ENCODE measurements at regions not wholly inside any gene's neighbourhood (a gene's known extent, or its start where the extent isn't known, plus 50 kb on each side); places are given as distances from the start of the nearest gene placed in this dataset.

GRCh38 chr13:60328073-60328472 lies 68.9 kb upstream of the TDRD3 start:
- no peak for TF ChIP-seq HOXA7 (CRISPR knock-in tag; IDR thresholded peaks at IDR 0.05)
- no peak for TF ChIP-seq POLR2AphosphoS2 (conservative IDR thresholded peaks at IDR 0.05; ENCODE audit: low read length)
- no peak for TF ChIP-seq REST (IDR thresholded peaks at IDR 0.05)
- TF ChIP-seq NFE2L2 (conservative IDR thresholded peaks at IDR 0.05; ENCODE audit: low read length) = no peak
- TF ChIP-seq E2F6 (IDR thresholded peaks at IDR 0.05; ENCODE audit: borderline replicate concordance, low read depth) = no peak
- no peak for TF ChIP-seq USF2 (IDR thresholded peaks at IDR 0.05)
- no peak for TF ChIP-seq JUN (IDR thresholded peaks at IDR 0.05)
- no peak for TF ChIP-seq HDAC2 (IDR thresholded peaks at IDR 0.05)
- TF ChIP-seq ZSCAN20 (CRISPR knock-in tag; IDR thresholded peaks at IDR 0.05) = no peak
- no peak for TF ChIP-seq BHLHE40 (IDR thresholded peaks at IDR 0.05; ENCODE audit: low read depth, low read length)
- FAIRE-seq = no peak
- CTCF ChIA-PET = interaction anchor here (1.3 to 2.9 kb wide), 2 partner anchors 11 to 16 kb away, joined by 4 to 9 read pairs; no protein-coding TSS in a partner anchor
- DNase-seq (ENCODE audit: low read depth in 1 of 2, low spot score in 1 of 2) = no peak
- Histone ChIP-seq H3K27ac (no peak overlapping the region), H3K4me1 (no peaks in the 10 kb centered on the region), H3K4me3 (no peak overlapping the region), H3K9me3 (no peaks in the 10 kb centered on the region), H3K4me2 (no peak overlapping the region)
- POLR2A ChIA-PET = no interaction called here
- ATAC-seq = no peak
- 27% methylated on average over 2 of the region's 2 CpGs for whole genome bisulfite sequencing (ENCODE audit: missing lambda C conversion rate)

GRCh38 chr13:60329221-60329923 lies 67.6 kb upstream of the TDRD3 start:
- WGBS (ENCODE audit: missing lambda C conversion rate) = 12% methylated on average over 2 of the region's 2 CpGs
- peak; percentile 59 to 81; a peak in 4 of 6 replicates for ATAC-seq
- Histone ChIP-seq H3K4me2 (no peak overlapping the region), H3K4me3 (no peak overlapping the region), H3K27ac (no peak overlapping the region), H3K9me3 (no peaks in the 10 kb centered on the region), H3K4me1 (no peaks in the 10 kb centered on the region)
- FAIRE-seq = no peak
- DNase-seq (ENCODE audit: low read depth in 1 of 2, low spot score in 1 of 2) = peak in 1 of 2 experiments; percentile 21
- ChIA-PET CTCF (interaction anchor here (0.6 to 1.4 kb wide), 4 partner anchors 8 to 647 kb away, joined by 3 to 10 read pairs (median 3); no protein-coding TSS in a partner anchor), POLR2A (no interaction called here)
- 0 out of 3 replicates have a peak, but pooled peaks have one; percentile 19 for TF ChIP-seq CTCF (IDR thresholded peaks at IDR 0.05)
- no peak for TF ChIP-seq EP300 (IDR thresholded peaks at IDR 0.05)
- no peak for TF ChIP-seq FOSL2 (IDR thresholded peaks at IDR 0.05)
- TF ChIP-seq FOSL2 (CRISPR knock-in tag; IDR thresholded peaks at IDR 0.05) = no peak
- no peak for TF ChIP-seq ATOH8 (CRISPR knock-in tag; IDR thresholded peaks at IDR 0.05; ENCODE audit: low read depth)
- TF ChIP-seq MAZ (IDR thresholded peaks at IDR 0.05; ENCODE audit: borderline replicate concordance, low read depth, low read length) = no peak
- TF ChIP-seq SMC3 (IDR thresholded peaks at IDR 0.05) = no peak
- TF ChIP-seq HDAC2 (IDR thresholded peaks at IDR 0.05) = no peak
- no peak for TF ChIP-seq GATA3 (IDR thresholded peaks at IDR 0.05; ENCODE audit: borderline replicate concordance)
- TF ChIP-seq RCOR1 (IDR thresholded peaks at IDR 0.05; ENCODE audit: low read depth, low read length) = no peak
- no peak for TF ChIP-seq NPAS2 (CRISPR knock-in tag; IDR thresholded peaks at IDR 0.05; ENCODE audit: borderline replicate concordance)
- TF ChIP-seq PBX3 (IDR thresholded peaks at IDR 0.05) = no peak
- TF ChIP-seq RAD21 (conservative IDR thresholded peaks at IDR 0.05 in 1 of 2, IDR thresholded peaks at IDR 0.05 in 1 of 2) = peak; percentile 42 to 52; a peak in 4 of 5 replicates

Data from A549 (cell line).